Stimulated activated naive CD8-positive, alpha-beta T cell treated with anti-CD3 and anti-CD28 coated beads, Interleukin-15, amount 100 ng/mL, for 72 hours (primary cell): ENCODE measurements at regions not wholly inside any gene's neighbourhood (a gene's known extent, or its start where the extent isn't known, plus 50 kb on each side); places are given as distances from the start of the nearest gene placed in this dataset.

Experiments used
- ATAC-seq: fragments of 150-1000 bp; cut with Tn5 transposase; 2 replicates; pipeline ENCODE4 v1.10.0; 2021; ENCODE audit warnings: mild to moderate bottlenecking, moderate library complexity
- DNase-seq, 2 donors: peaks; one replicate each; pipeline ENCODE4 v3.0.0; 2021 to 2022
- H3K27ac Mint-ChIP-seq, 2 donors: one replicate each; pipeline ENCODE4 v1.8.0; 2022; ENCODE audit warnings: mild to moderate bottlenecking in 2 of 2, mixed read lengths in 2 of 2, moderate library complexity in 2 of 2
- H3K27me3 Mint-ChIP-seq: one replicate; pipeline ENCODE4 v1.8.0; 2022; ENCODE audit warnings: mixed read lengths
- H3K4me1 Mint-ChIP-seq: one replicate; pipeline ENCODE4 v1.8.0; 2022; ENCODE audit warnings: mild to moderate bottlenecking, mixed read lengths
- H3K4me3 Mint-ChIP-seq, 2 donors: one replicate each; pipeline ENCODE4 v1.8.0; 2022; ENCODE audit warnings: mild to moderate bottlenecking in 2 of 2, mixed read lengths in 2 of 2, moderate library complexity in 1 of 2
- H3K9me3 Mint-ChIP-seq, 2 donors: one replicate each; pipeline ENCODE4 v1.8.0; 2022; ENCODE audit warnings: mixed read lengths in 2 of 2

DNA sequence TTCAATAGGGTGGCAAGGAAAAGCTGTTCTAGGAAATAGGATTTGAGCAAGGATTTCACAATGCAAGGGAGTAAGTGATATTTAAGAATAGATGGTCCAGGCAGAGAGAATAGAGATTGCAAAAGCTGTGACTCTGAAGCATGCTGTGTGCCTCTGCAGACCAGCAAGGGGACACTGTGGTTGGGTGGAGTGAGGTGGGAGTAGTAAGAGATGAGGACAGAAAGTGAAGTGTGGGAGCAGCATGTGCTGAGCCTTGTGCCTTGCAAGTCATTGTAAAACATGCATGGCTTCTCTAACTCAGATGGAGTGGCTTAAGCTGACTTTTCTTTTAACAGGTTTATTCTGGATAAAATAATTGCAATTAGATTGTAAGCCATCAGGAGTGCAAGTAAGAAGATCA, 442.4 kb downstream of the CCSER2 start:
- H3K4me1 Mint-ChIP-seq, result no peaks in the 10 kb centered on the region
- H3K4me3 Mint-ChIP-seq, result no peak overlapping the region
- DNase-seq, result no peak
- peaks cover 1% of the 10 kb centered on the region for H3K27me3 Mint-ChIP-seq
- no peak overlapping the region for H3K27ac Mint-ChIP-seq
- ATAC-seq, result no peak
- peaks cover 4 to 5% of the 10 kb centered on the region in 2 donors for H3K9me3 Mint-ChIP-seq

DNA sequence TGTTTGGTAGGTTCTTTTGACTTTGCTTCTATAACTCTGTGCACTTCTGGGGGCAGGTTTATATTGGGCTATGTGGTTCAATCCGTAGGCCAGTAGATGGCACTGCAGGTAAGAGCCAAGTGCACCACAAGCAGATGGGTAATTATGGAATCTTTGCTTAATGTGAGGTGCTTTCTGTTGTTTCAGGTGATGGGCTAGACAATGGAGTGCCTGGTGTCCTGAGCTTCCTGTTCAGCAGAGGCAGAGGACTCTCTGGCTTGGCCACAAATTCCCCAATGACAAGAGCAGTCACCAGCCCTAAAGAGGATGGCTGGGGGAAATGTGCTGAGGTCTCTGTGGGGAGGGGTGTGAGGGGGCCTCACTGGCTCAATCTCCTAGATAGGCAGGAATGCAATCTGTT, 455.0 kb downstream of the CCSER2 start:
- no peaks in the 10 kb centered on the region for H3K4me1 Mint-ChIP-seq
- peaks cover 15% of the 10 kb centered on the region for H3K27me3 Mint-ChIP-seq
- no peak overlapping the region for H3K4me3 Mint-ChIP-seq
- H3K27ac Mint-ChIP-seq, result no peak overlapping the region
- DNase-seq, result no peak
- peak; percentile 53 for ATAC-seq
- H3K9me3 Mint-ChIP-seq, result peaks cover 0 to 9% of the 10 kb centered on the region in 2 donors

- H3K27ac Mint-ChIP-seq, result no peak overlapping the region
These were observed 455.5 kb downstream of the CCSER2 start for GRCh38 chr10:84783909-84784308.

DNA sequence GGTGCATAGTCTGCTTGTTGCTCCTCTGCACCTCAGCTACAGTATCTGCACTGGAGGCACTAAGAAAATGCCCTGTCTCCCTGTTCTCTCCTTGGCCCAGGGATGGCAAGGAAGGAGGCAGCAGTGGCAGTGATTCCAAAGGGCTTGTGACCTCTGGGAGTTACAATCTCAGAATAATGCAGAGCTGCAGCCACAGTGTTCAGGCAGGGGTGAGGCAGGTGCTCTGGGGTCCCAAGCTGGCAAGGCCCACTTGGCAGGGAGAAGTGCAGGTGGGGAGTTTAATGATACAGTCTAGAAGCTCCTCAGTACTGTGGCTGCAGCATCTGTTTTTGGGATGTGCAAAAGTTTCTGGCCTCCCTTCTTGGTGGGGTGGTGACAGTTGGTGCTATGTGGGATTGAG, 456.4 kb downstream of the CCSER2 start:
- ATAC-seq (no peak), DNase-seq (no peak)
- Mint-ChIP-seq H3K27ac (no peak overlapping the region), H3K27me3 (peaks cover 15% of the 10 kb centered on the region), H3K9me3 (no peaks in the 10 kb centered on the region), H3K4me1 (no peaks in the 10 kb centered on the region), H3K4me3 (no peak overlapping the region)

More at GRCh38 chr10:84783909-84784308, 455.5 kb downstream of the CCSER2 start:
- H3K9me3 Mint-ChIP-seq, result peaks cover 0 to 8% of the 10 kb centered on the region in 2 donors
- no peaks in the 10 kb centered on the region for H3K4me1 Mint-ChIP-seq
- H3K27me3 Mint-ChIP-seq, result peaks cover 15% of the 10 kb centered on the region
- DNase-seq (no peak), ATAC-seq (no peak)
- H3K4me3 Mint-ChIP-seq, result no peak overlapping the region

- Mint-ChIP-seq H3K4me1 (no peaks in the 10 kb centered on the region), H3K27ac (no peak overlapping the region), H3K4me3 (no peak overlapping the region), H3K9me3 (no peaks in the 10 kb centered on the region), H3K27me3 (peaks cover 1% of the 10 kb centered on the region)
- DNase-seq, result no peak
- no peak for ATAC-seq
These were observed 460.6 kb downstream of the CCSER2 start for GRCh38 chr10:84789026-84789425.

DNA sequence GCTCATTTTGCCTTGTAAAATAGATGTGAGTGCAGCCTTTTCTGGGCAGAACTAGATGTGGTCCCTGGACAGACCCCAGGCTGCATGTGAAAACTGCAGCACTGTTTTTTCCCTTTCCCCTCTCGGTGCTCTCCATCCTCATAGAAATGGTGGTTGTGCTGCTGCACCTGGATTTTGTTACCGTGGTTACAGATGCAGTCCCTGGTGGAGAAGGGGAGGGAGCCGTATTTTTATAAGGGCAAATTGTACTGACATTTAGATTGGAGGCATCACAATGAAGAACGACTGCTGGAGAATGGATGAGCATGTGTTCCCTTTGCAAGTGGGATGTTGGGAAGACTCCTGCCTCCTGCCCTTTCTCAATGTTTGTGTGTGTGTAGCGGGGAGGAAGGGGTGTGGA, 469.9 kb downstream of the CCSER2 start:
- ATAC-seq, result no peak
- H3K4me1 Mint-ChIP-seq, result no peaks in the 10 kb centered on the region
- no peaks in the 10 kb centered on the region for H3K9me3 Mint-ChIP-seq
- no peak overlapping the region for H3K27ac Mint-ChIP-seq
- H3K27me3 Mint-ChIP-seq, result peaks cover 9% of the 10 kb centered on the region
- DNase-seq, result no peak
- H3K4me3 Mint-ChIP-seq, result no peak overlapping the region

GRCh38 chr10:84801156-84801555, 472.8 kb downstream of the CCSER2 start:
- H3K4me3 Mint-ChIP-seq, result no peak overlapping the region
- no peak for DNase-seq
- no peak overlapping the region for H3K27ac Mint-ChIP-seq
- no peaks in the 10 kb centered on the region for H3K4me1 Mint-ChIP-seq
- H3K9me3 Mint-ChIP-seq, result no peaks in the 10 kb centered on the region
- H3K27me3 Mint-ChIP-seq, result peaks cover 9% of the 10 kb centered on the region
- ATAC-seq, result no peak

DNA sequence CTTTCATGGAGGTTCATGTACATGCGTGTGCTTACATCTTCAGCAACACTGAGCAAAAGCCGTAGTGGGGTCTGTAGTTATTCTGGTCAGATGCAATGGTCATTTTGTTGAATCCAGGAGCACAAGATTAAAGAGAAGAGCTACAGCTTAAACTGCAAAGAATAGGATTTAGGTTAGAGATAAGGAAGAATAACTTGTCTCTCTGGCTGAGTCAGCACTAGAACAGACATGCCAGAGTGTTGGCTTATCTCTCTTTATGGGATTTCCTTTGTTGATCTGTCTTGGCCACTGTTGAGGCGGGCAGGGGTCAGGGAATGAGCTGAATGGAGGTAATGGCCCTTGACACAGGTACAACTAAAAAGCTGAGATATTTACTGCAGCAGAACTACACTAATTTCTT, 473.5 kb downstream of the CCSER2 start:
- no peak overlapping the region for H3K27ac Mint-ChIP-seq
- DNase-seq (no peak), ATAC-seq (no peak)
- no peak overlapping the region for H3K4me3 Mint-ChIP-seq
- peaks cover 9% of the 10 kb centered on the region for H3K27me3 Mint-ChIP-seq
- no peaks in the 10 kb centered on the region for H3K4me1 Mint-ChIP-seq
- no peaks in the 10 kb centered on the region for H3K9me3 Mint-ChIP-seq

DNA sequence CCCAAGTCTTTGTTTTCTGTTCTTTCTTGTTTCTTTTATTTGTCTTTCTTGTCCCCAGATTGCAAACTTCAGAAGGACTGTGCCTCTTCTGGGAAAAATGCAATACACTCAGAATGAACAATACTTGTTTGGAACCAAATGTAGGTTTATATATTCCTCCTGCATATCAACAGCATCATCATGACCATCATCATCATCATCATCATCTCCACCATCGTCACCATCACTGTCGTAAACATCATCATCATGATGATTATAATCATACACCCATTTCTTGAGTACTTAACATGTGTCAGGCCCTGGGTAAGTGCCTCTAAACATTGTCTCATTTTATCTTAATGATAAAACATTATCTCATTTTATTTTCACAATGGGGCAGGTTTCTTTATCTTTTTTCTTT, 476.8 kb downstream of the CCSER2 start:
- Mint-ChIP-seq H3K4me3 (no peak overlapping the region), H3K9me3 (no peaks in the 10 kb centered on the region), H3K27me3 (no peaks in the 10 kb centered on the region), H3K27ac (no peak overlapping the region), H3K4me1 (no peaks in the 10 kb centered on the region)
- ATAC-seq (no peak), DNase-seq (no peak)

- DNase-seq (no peak), ATAC-seq (no peak)
- no peaks in the 10 kb centered on the region for H3K9me3 Mint-ChIP-seq
- H3K4me3 Mint-ChIP-seq, result no peak overlapping the region
- no peaks in the 10 kb centered on the region for H3K4me1 Mint-ChIP-seq
- no peak overlapping the region for H3K27ac Mint-ChIP-seq
- H3K27me3 Mint-ChIP-seq, result peaks cover under 1% of the 10 kb centered on the region
These were observed 482.7 kb downstream of the CCSER2 start for GRCh38 chr10:84811113-84811512.

- Mint-ChIP-seq H3K4me1 (no peaks in the 10 kb centered on the region), H3K27me3 (peaks cover 15% of the 10 kb centered on the region)
These were observed 490.6 kb downstream of the CCSER2 start for GRCh38 chr10:84818961-84819360.

GRCh38 chr10:84820120-84820519, 491.7 kb downstream of the CCSER2 start:
- Mint-ChIP-seq H3K27me3 (peaks cover 15% of the 10 kb centered on the region), H3K27ac (no peak overlapping the region), H3K9me3 (no peaks in the 10 kb centered on the region), H3K4me1 (no peaks in the 10 kb centered on the region), H3K4me3 (no peak overlapping the region)
- ATAC-seq (no peak), DNase-seq (no peak)

More at GRCh38 chr10:84818961-84819360, 490.6 kb downstream of the CCSER2 start:
- DNase-seq (no peak), ATAC-seq (no peak)
- Mint-ChIP-seq H3K4me3 (no peak overlapping the region), H3K9me3 (no peaks in the 10 kb centered on the region), H3K27ac (no peak overlapping the region)

DNA sequence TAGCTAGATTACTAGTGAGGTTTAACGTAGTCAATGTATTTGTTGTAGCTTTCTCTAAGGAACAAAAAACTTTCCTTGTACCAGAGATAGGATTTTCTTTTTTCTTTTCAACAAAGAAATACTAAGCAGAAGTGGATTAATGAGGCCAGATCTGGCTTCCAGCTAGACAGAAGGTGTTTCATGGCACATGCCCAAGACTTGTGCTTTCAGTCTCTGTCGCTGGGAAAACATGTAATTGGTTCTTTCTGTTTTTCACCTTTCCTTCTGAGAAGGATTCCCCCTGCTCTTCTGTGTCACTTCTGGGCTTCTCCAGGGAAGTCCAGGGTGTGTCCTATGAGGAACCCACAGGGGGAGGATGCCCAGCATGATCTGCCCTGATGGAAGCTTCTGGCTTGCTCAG, 492.2 kb downstream of the CCSER2 start:
- no peak for DNase-seq
- no peak for ATAC-seq
- no peaks in the 10 kb centered on the region for H3K4me1 Mint-ChIP-seq
- H3K27me3 Mint-ChIP-seq, result peaks cover 15% of the 10 kb centered on the region
- H3K9me3 Mint-ChIP-seq, result no peaks in the 10 kb centered on the region
- H3K4me3 Mint-ChIP-seq, result no peak overlapping the region
- no peak overlapping the region for H3K27ac Mint-ChIP-seq

DNA sequence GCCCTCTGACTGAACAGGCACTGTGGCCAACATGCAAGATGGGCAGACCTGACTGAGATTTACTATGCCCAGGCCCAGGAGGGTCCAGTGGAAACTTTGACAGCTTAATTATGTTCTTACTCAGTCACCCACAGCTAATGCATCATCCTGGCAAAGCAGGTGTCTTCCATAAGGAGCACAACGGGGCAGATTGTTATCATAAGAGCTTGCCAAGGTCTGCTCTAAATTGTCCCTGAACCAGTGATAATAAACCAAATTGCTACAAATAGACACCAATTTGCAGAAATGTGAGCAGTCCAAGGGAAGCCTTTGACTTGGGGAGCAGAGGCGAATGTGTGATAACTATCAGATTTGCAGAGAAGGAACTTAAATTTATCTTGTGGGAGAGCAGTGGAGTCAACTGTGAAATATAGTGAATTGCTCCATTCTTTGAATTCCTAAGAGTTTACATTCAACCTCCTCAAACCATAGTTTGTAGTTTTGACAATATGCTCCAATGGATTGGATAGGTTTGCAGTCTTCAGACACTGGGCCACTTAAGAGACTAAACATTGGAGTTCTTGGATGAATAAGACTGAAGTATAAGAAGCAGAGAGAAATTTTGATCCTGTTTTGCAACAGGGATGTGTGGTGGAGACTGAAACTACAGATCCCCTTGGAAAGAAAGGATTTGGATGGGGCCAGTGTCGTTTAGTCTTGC, 494.7 kb downstream of the CCSER2 start:
- Mint-ChIP-seq H3K27me3 (peaks cover 7% of the 10 kb centered on the region), H3K4me3 (no peak overlapping the region), H3K4me1 (no peaks in the 10 kb centered on the region), H3K9me3 (no peaks in the 10 kb centered on the region), H3K27ac (no peak overlapping the region)
- no peak for DNase-seq
- ATAC-seq, result no peak

GRCh38 chr10:84824525-84824924, 496.1 kb downstream of the CCSER2 start:
- Mint-ChIP-seq H3K27ac (no peak overlapping the region), H3K4me3 (no peak overlapping the region), H3K9me3 (no peaks in the 10 kb centered on the region), H3K4me1 (no peaks in the 10 kb centered on the region), H3K27me3 (no peaks in the 10 kb centered on the region)
- DNase-seq, result no peak
- no peak for ATAC-seq

DNA sequence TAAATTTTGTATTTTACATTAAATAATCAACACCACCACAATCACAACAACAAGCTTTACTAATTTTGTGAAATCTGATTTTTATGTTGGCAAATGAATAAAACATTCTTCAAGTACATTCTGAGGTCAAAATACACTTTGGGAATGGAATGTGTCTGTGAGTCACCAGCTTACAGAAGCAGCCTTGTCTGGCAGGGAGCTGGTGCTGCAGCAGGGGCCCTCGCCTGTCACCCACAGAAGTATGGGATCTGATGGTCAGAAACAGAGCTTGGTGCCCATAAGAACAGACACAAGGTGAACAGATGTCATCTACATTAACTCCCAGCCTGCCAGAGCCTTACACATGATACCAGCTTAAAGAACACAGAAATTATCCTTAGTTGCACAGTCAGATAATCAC, 496.9 kb downstream of the CCSER2 start:
- Mint-ChIP-seq H3K27ac (no peak overlapping the region), H3K27me3 (no peaks in the 10 kb centered on the region), H3K4me1 (no peaks in the 10 kb centered on the region), H3K9me3 (no peaks in the 10 kb centered on the region), H3K4me3 (no peak overlapping the region)
- DNase-seq (no peak), ATAC-seq (no peak)

GRCh38 chr10:84826704-84827103, 498.3 kb downstream of the CCSER2 start:
- Mint-ChIP-seq H3K27ac (no peak overlapping the region), H3K9me3 (no peaks in the 10 kb centered on the region), H3K4me1 (no peaks in the 10 kb centered on the region), H3K27me3 (no peaks in the 10 kb centered on the region), H3K4me3 (no peak overlapping the region)
- no peak for DNase-seq
- ATAC-seq, result no peak
